ENCODE measurements at regions not wholly inside any gene's neighbourhood (a gene's known extent, or its start where the extent isn't known, plus 50 kb on each side); places are given as distances from the start of the nearest gene placed in this dataset.

GRCh38 chr10:78783753-78784152 is 285.0 kb upstream of the ZMIZ1 start:
- ChIA-PET CTCF (no interaction called here), POLR2A (ENCODE audit: low non-redundant PET) (no interaction called here)
- H3K4me1 ChIP-seq (ENCODE audit: insufficient read depth, low read length, poor library complexity, severe bottlenecking), result no peaks in the 10 kb centered on the region
- no TSS peak for BruUV-seq (replicated peaks)
- H3K4me3 ChIP-seq (ENCODE audit: low read depth, low read length, poor library complexity, severe bottlenecking), result no peak overlapping the region
- no peak for TF ChIP-seq CTCF (conservative IDR thresholded peaks at IDR 0.05; ENCODE audit: low read depth, low read length)
- no peak for TF ChIP-seq EZH2 (IDR thresholded peaks at IDR 0.05; ENCODE audit: borderline replicate concordance, low read depth, low read length, poor library complexity, severe bottlenecking)
- no peak overlapping the region for H3K27ac ChIP-seq (ENCODE audit: low read depth, low read length, poor library complexity, severe bottlenecking)
- H3K9me3 ChIP-seq (ENCODE audit: low read depth, low read length, poor library complexity, severe bottlenecking), result no peaks in the 10 kb centered on the region
- peaks cover 10% of the 10 kb centered on the region for H3K27me3 ChIP-seq (replicated peaks; ENCODE audit: insufficient read depth, low read depth, low read length, poor library complexity)
- no peak for DNase-seq (ENCODE audit: low spot score)
- H3K36me3 ChIP-seq (ENCODE audit: insufficient read depth, low read length, poor library complexity, severe bottlenecking), result no peaks in the 10 kb centered on the region
- intact Hi-C loops (cut with micrococcal nuclease; ENCODE audit: unreplicated experiment), result no loop called here

GRCh38 chr10:78784546-78784945 is 284.2 kb upstream of the ZMIZ1 start:
- Histone ChIP-seq H3K27ac (ENCODE audit: low read depth, low read length, poor library complexity, severe bottlenecking) (no peak overlapping the region), H3K27me3 (replicated peaks; ENCODE audit: insufficient read depth, low read depth, low read length, poor library complexity) (peaks cover 18% of the 10 kb centered on the region), H3K4me1 (ENCODE audit: insufficient read depth, low read length, poor library complexity, severe bottlenecking) (no peaks in the 10 kb centered on the region), H3K4me3 (ENCODE audit: low read depth, low read length, poor library complexity, severe bottlenecking) (no peak overlapping the region), H3K9me3 (ENCODE audit: low read depth, low read length, poor library complexity, severe bottlenecking) (no peaks in the 10 kb centered on the region), H3K36me3 (ENCODE audit: insufficient read depth, low read length, poor library complexity, severe bottlenecking) (no peaks in the 10 kb centered on the region)
- intact Hi-C loops (cut with micrococcal nuclease; ENCODE audit: unreplicated experiment), result no loop called here
- POLR2A ChIA-PET (ENCODE audit: low non-redundant PET), result no interaction called here
- no peak for DNase-seq (ENCODE audit: low spot score)
- BruUV-seq (replicated peaks), result no TSS peak
- CTCF ChIA-PET, result no interaction called here
- TF ChIP-seq CTCF (conservative IDR thresholded peaks at IDR 0.05; ENCODE audit: low read depth, low read length) (no peak), EZH2 (IDR thresholded peaks at IDR 0.05; ENCODE audit: borderline replicate concordance, low read depth, low read length, poor library complexity, severe bottlenecking) (no peak)

- POLR2A ChIA-PET (ENCODE audit: low non-redundant PET), result no interaction called here
- no peak overlapping the region for H3K4me3 ChIP-seq (ENCODE audit: low read depth, low read length, poor library complexity, severe bottlenecking)
- H3K27me3 ChIP-seq (replicated peaks; ENCODE audit: insufficient read depth, low read depth, low read length, poor library complexity), result peaks cover 19% of the 10 kb centered on the region
- DNase-seq (ENCODE audit: low spot score), result no peak
- no peaks in the 10 kb centered on the region for H3K36me3 ChIP-seq (ENCODE audit: insufficient read depth, low read length, poor library complexity, severe bottlenecking)
- no peak overlapping the region for H3K27ac ChIP-seq (ENCODE audit: low read depth, low read length, poor library complexity, severe bottlenecking)
- TF ChIP-seq CTCF (conservative IDR thresholded peaks at IDR 0.05; ENCODE audit: low read depth, low read length), result no peak
- TF ChIP-seq EZH2 (IDR thresholded peaks at IDR 0.05; ENCODE audit: borderline replicate concordance, low read depth, low read length, poor library complexity, severe bottlenecking), result no peak
- H3K9me3 ChIP-seq (ENCODE audit: low read depth, low read length, poor library complexity, severe bottlenecking), result no peaks in the 10 kb centered on the region
- intact Hi-C loops (cut with micrococcal nuclease; ENCODE audit: unreplicated experiment), result no loop called here
- no TSS peak for BruUV-seq (replicated peaks)
- CTCF ChIA-PET, result no interaction called here
- H3K4me1 ChIP-seq (ENCODE audit: insufficient read depth, low read length, poor library complexity, severe bottlenecking), result no peaks in the 10 kb centered on the region
These were observed 283.7 kb upstream of the ZMIZ1 start for GRCh38 chr10:78785066-78785465.
